NCI-H446 (cell line): ENCODE measurements at regions not wholly inside any gene's neighbourhood (a gene's known extent, or its start where the extent isn't known, plus 50 kb on each side); places are given as distances from the start of the nearest gene placed in this dataset.
"Not testable (repeated sequence)": the region's sequence is repeated elsewhere in the genome, so short reads cannot be mapped to it uniquely, and the experiment has no call there.

Source experiments
- DNase-seq, 2 experiments: peaks; one replicate each; lab custom pipeline; 2025; lab: John Stamatoyannopoulos, UW

DNA sequence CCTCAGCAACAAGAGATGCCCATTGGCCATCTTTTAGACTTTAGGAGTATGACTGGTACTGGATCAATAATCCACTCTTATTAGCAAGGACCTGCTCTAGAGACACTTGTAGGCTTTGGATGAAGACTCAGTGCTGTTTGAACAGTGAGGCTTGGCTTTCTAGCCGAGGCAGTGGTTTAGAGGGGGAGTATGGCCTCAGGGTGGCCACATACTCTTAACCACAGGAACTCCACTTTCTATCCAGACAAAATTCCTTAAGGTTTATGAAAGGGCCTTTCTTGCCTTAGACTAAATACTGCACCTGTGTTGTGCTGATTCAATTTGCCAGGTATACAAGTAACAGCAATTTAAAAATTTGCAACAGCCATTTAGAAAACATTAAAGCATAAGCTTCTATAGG, 1046.3 kb downstream of the DIPK2A start:
- DNase-seq = no peak

DNA sequence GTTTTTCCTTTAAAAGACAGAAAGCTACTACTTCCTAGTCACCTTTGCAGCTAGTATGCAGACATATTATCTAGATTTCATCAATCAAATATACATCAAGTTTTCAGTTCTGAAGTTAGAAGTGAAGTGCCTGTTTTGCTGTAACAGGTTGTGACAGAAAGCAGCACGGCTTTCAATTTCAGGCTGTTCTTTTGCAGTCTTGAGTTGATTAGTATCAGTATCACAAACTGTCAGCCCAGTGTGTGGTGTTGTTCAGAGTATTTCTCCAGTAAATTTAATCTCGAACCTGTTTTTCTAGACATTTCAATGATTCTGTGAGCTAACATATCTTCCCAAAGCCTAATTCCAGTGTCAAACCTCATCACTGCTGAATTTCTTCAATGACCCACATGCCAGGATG, 1050.8 kb downstream of the DIPK2A start:
- DNase-seq = no peak

DNA sequence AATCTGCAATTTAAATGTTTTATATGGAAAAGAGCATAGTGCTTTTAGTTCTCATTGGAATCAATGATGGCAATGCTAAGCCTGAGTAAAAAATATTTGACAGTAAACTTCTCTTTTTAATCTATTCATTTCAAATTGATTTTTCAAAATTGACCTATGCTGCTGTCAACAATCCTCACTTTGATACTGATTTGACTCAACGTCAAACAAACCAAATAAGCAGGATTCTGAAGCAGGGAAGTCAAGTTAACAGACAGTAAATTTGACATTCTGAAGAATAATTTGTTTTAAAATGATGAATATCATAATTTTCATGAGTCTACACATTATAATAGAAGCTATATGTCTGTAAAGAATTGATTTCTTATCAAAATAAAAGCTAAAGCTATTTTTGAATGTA, 1053.1 kb downstream of the DIPK2A start:
- DNase-seq = no peak

DNA sequence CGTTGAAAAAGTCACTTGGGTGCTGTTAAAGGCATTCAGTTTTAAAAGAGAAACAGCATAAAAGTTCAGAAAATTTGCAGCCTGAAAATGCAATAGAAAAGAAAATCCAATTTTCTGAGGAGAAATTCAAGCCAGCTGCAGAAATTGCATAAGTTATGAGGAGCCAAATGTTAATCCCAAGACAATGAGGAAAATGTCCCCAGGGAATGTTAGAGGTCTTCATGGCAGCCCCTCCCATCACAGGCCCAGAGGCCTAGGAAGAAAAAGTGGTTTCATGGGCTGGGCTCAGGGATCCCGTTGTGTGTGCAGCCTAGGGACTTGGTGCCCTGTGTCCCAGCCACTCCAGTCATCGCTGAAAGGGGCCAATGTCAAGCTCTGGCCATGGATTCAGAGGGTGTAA, 1055.6 kb downstream of the DIPK2A start:
- DNase-seq = not testable (repeated sequence)

DNA sequence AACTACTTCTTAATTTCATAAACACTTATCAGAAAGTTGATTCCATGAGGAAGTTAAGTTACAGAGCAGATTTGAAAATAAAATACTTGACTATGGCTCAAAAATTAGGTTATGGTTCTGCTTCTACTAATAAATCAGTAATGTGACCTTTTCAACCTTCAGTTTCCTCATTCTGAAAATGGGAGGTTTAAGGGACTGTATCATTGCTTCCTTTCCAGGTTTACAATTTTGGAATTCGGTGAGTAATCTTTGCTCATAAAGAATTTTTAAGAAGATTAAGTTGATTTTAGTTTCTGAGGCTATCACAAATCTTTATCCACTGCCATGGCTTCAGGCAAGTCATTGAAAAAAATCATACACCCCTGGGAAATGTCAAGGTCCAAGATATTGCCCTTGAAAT, 1061.2 kb downstream of the DIPK2A start:
- DNase-seq = no peak

DNA sequence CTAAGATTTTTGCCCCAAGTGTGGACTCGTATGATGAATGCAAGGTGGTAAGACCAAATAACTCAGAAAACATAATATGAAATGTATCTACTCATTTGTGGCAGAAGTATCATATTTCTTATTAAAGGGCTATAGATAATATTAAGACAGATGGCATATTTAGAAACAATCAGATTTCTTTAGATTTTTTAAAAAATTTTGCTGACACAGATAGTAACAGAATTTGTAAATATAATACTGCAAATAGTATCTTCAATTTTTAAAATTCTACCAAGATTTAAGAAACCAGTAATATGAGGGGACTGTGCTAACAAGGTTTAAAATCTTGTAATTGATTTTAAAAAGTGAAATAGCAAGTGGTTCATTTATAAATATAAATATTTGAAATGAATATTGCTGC, 1064.1 kb downstream of the DIPK2A start:
- DNase-seq = no peak

DNA sequence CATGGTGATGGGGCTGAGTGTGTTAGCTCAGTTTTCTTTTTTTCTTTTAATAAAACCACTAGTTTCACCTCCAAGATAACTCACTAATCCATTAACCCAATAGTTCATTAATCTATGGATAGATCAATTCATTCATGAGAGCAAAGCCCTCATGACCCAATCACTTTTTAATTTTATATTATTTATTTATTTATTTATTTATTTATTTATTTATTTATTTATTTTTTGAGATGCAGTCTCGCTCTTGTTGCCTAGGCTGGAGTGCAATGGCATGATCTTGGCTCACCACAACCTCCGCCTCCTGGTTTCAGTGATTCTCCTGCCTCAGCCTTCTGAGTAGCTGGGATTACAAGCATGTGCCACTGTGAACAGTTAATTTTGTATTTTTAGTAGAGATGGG, 1082.4 kb downstream of the DIPK2A start:
- not testable (repeated sequence) for DNase-seq

DNA sequence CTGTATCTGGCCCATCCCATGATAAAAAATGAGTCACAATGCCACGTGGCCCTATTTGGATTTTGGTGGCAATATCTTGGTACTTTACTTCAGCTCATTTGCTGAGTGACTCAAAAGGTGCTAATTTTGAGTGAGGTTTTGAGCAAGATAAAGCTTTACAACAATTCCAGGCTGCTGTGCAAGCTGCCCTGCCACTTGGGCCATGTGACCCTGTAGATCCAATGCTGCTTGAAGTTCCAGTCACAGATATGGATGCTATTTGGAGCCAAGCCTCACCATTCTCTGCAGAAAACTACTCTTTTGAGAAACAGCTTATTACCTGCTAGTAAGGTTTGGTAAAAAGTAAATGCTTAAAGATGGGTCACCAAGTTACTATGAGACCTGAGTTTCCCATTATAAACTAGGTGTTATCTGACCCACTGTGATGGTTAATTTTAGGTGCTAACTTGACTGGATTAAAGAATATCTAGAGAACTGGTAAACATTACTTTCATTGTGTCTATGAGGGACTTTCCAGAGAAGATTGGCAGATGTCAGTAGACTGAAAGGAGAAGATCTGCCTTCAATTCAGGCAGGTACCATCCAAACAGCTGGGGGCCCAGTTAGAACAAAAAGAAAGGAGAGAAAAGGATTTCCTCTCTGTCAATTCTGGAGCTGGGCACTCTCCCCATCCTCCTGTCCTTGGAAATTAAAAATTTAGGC, 1083.9 kb downstream of the DIPK2A start:
- DNase-seq = no peak

DNA sequence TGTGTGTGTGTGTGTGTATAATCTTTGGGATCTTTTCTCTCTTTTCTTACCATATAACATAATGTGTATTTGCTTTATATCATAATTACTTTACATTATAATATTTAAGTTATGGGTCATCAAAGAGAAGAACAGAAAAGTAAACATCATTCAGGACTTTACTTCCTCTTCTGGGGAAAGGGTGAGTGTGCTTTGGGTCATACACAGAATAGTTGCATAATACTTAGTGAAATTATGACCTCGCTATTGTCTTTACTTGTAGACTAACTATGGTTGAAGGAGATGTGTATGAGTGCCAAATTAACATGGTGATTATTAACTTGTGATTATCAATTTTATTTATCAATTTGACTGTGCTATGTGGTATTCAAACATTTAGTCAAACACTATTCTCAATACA, 1086.9 kb downstream of the DIPK2A start:
- no peak for DNase-seq

DNA sequence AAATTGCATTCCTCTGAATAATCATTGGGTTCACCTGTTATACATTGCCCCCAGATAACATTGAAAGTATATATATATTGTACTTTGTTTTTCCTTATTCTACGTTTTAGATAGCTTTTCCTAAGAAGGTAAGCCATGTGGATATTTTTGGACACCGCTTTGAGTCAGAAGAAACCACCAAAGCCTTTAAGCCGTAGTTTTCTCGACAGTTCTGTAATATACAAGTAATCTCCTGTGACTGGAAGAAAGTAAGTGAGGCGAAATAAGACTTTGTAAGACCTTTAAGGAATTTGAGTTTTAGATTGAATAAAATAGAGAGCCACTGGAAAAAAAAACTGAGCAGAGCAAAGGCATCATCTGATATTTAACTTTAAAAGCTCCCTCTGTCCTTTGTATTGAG, 1092.0 kb downstream of the DIPK2A start:
- no peak for DNase-seq

DNA sequence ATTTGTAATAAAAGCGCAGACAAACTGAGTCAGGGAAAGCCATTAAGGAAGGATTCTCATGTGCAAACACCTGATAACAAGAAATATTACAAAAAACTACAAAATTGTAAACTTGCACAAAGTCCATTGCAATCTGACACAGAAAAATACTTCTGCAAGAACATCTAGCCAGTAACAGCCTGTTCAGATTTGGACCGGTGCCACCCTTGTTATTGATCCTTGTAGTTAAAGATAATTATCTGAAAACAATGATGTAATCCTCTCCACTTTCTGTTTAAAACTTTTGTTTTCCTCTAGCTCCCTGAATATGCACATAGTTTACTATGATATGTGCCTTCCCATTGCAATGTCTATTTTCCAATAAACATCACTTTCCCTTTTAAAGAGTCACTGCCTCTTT, 1090.2 kb downstream of the PLOD2 start:
- DNase-seq = peak; percentile 31 to 44

DNA sequence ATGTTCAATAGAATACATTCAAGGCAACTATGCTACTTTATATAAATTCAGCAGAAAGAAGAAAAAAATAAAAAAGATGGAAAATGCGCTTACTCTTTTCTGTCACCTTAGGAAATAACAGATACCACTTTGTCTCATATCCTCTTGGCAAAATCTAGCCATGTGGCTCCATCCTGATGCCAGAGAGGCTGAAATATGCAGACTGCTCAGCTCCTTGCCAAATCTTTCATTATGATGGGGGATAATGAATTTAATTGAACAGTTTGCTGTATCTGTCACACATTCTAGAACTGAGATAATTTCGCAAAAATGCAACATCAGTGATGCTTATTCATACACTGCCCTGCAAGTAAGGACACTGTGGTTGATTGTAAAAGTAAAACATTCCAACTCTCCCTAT, 1081.5 kb downstream of the PLOD2 start:
- DNase-seq = peak; percentile 5 to 49

DNA sequence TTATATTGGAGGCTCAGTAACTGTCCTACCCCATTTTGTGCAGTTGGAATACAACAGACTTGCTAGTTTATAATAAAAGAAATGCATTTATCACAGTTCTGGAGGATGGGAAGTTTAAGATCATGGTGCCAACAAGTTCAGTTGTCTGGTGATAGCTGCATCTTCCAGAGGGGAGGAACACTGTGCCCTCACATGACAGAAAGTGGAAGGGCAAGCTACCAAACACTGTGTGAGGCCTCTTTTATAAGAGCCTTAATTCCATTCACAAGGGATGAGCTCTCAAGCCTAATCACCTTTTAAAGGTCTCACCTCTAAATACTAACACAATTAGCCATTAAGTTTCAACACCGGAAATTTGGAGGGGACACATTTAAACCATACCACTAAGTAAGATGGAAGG, 1073.9 kb downstream of the PLOD2 start:
- DNase-seq = no peak

DNA sequence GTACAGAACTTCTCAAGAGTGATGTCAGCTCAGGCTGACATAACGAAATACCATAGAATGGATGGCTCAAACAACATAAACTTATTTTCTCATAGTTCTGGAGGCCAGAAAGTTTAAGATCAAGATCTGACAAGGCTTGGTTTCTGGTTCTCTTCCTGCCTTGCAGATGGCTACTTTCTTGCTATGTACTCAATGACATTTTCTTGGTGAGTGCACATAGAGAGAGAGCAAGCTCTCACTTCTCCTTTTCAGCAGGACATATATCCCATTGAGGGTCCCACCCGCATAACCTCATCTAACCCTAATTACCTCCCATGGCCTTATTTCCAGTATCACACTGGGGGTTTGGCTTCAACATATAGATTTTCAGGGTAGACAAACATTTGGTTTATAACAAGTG, 1072.1 kb downstream of the PLOD2 start:
- DNase-seq = no peak

DNA sequence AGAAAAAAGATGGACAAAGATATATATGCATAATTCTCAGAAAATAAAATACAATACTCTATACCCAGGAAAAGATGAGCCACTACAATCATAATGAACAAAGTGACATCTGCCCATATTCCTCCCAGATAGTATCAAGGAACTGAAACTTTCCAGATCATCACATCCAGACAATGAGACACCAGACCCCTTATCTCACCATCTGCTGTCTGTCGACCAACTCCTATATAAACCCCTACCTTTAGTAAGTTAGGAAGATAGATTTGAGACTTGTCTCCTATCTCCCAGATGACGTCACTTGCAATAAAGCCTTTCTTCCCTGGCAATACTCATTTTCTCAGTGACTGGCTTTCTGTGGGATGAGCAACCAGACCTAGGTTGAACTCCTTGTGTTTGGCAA, 1071.6 kb downstream of the PLOD2 start:
- no peak for DNase-seq

DNA sequence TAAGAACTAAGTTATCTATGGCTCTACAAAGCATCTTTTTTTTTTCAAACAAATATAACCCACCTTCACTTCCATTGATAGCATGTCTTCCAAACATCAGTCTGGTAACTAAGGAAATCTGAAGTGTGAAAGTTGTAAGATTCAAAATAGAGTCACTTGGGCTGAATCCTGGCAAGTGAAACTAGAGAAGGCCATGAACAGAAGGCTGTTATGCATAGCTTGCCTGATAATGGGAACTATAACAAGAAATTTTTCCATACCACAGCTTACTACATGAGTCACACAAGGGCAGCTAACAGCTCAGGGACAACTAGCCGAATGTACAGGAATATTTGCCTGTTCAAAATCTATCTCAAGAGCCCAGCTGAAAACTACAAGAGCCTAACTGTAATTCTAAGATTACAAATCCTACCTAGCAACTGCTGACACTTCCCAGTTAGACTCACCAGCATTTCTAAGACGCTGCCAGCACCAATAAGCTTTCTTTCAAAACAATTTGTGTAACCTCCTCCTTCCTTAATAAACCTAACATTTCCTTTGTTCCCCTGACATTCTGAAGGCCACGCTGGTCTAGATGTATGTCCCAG, 1066.5 kb downstream of the PLOD2 start:
- peak; percentile 19 to 54 for DNase-seq

DNA sequence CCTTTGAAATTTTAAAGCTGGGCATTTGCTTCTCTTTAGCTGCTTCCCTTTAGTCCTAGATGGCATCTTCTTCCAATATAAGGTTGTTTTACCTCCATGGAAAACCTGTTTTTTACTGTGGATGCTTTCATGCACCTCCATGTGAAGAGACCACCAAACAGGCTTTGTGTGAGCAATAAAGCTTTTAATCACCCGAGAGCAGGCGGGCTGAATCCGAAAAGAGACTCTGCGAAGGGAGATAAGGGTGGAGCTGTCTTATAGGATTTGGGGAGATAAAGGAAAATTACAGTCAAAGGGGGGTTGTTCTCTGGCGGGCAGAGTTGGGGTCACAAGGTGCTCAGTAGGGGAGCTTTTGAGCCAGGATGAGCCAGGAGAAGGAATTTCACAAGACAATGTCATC, 1049.8 kb downstream of the PLOD2 start:
- not testable (repeated sequence) for DNase-seq

DNA sequence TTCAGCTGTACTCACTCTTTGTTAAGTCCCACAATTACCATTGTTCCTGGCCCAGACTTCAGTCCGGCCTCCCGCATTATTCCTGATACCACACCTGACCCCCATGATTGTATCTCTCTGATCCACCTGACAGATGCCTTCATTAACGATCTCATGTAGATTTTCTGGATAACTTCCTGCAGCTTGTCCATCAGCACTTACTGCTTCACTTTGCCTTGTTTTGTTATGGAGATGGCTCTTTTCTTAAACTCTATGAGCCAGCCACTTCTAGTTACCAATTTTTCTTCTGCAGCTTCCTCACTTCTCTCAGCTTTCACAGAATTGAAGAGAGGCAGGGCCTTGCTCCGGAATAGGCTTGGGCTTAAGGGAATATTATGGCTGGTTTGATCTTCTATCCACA, 1044.2 kb downstream of the PLOD2 start:
- DNase-seq = no peak

DNA sequence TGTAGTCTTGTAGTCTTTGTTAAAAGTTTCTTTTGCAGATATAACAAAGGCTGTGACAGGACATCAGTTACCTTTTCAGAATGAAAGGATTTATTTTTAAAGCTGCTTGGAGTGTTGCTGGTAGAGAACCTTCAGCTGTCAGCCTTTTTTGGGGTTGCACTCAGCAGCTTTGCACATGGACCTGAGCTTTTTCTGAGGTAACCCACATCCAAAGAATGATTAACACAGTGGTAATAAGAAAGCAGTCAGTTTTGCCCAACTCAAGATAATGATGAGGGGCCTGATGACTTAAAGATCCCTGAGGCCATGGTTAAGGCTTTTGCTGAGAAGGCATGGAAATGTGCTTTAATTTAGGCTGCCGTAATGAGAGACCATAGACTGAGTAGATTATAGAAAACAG, 1042.7 kb downstream of the PLOD2 start:
- DNase-seq = no peak

DNA sequence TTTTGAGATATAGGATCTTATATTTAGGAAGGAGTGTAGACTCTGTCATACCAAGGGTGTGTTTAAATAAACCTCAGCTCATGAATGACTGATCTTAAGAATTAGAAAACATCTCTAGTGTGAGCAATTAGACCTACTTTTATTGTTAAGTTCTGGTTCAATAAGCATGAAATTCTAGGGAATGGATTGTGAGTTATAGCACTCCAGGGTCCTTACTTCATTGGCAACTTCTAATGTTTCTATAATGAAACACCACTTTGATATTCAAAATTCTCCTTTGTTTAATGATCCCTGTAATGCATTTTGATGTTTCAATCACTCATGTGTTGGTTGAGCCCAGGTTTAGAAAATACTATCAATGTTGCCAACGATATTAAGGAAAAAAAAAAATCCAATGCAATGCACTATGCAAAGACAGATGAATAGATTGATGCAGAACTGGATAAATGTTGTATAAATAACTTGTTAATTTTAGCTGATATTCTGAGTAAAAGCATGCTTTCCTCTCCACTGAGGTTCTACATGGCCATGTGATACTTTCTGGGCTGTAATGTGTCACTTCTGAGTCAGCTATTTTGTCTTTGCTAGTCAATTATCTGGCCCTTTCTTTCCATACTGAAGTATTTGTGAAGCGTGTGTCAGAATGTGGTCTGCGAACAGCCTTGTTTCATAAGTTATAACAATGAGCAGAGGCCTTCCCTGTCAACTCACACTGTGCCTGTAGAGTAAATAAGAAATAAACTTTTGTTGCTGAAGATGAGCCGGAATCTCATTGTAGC, 1035.9 kb downstream of the PLOD2 start:
- no peak for DNase-seq

DNA sequence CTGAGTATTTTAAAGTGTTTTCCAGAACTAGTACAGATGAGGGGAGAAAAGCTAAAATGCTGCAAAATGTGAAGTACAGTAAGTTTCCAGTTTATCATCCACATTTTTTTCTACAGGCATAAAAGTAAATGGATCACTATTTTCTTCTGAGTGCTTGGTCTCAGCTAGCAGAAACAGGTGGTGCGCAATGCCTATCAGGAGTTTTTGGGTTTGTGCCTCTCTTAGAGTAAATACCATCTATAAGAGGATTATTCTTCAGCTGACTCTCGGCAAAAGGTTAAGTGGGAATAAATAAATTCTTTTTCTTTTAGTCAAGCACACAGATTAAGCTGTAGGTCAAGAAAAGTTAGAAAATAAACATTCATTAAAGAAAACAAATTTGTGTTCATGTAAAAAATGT, 1027.7 kb downstream of the PLOD2 start:
- DNase-seq = no peak

DNA sequence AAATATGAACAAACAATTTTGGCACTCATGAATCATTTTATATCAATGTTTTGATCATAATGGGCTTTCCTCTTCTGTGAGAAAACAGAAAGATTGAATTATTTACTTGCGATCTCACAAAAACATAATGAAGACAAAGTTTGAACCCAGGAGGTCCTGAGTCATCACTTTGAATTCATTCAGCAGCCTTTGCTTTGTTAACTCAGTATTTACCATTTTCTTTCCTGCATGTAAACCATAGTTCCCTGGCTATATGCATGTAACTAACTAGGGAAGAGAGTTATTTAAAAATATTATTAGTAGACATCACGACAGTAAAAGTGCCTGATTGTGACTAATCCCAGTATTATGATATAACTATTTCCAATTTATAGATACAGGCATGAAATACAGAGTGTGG, 1026.2 kb downstream of the PLOD2 start:
- no peak for DNase-seq

DNA sequence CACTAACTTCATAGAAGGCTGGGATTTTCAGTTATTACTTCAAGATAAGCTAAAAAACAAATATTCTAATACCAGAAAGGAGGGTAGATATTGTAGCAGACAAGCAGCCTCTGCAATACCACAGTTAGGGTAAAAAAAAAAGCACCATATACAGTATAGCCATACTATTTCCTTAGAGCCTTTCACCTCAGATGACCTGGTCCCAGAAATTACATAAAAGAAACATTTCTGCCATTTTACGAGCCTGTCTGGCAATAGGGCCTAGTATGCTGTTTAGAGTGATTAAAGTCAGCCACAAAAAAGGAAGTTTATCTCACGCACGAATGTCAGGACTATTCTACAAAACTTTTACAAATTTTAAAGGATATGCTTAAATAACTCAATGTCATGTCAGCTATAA, 1016.6 kb downstream of the PLOD2 start:
- no peak for DNase-seq
